K562 (cell line): ENCODE measurements at regions not wholly inside any gene's neighbourhood (a gene's known extent, or its start where the extent isn't known, plus 50 kb on each side); places are given as distances from the start of the nearest gene placed in this dataset.
"Not testable (repeated sequence)": the region's sequence is repeated elsewhere in the genome, so short reads cannot be mapped to it uniquely, and the experiment has no call there.

Source experiments
- ATAC-seq: fragments of 200-7000 bp; cut with Tn5 transposase; 3 replicates; pipeline ENCODE4 v1.9.1; 2020; ENCODE audit warnings: moderate library complexity
- BruUV-seq: library from RNA; stranded (reverse); fragments of 400-500 nt; replicated peaks from 2 replicates; lab custom pipeline; 2021; lab: Mats Ljungman, UMichigan
- CTCF ChIA-PET: fragments of 300-600 bp; formaldehyde crosslinking; extraction: SDS; loops from one replicate; lab custom pipeline; 2021; ENCODE audit warnings: low intra/inter-chr PET ratio; lab: Yijun Ruan, JAX
- POLR2A ChIA-PET: fragments of 300-600, 350-650 bp; sonication (Branson Sonifier 250); formaldehyde crosslinking; extraction: SDS; loops from one replicate; lab custom pipeline; 2021; ENCODE audit warnings: antibody characterized with exemption, inconsistent platforms; lab: Yijun Ruan, JAX
- DNase-seq, 4 experiments: peaks; one replicate each; pipeline versions ENCODE4 v3.0.0 to v3.0.0-alpha.2; 2011 to 2018; ENCODE audit warnings: low spot score in 3 of 4, mixed read lengths in 3 of 4; ENCODE audit errors: extremely low read depth in 1 of 4
- FAIRE-seq: peaks from 2 replicates; lab custom pipeline; 2011; peaks lifted over from hg19 to GRCh38; lab: Jason Lieb, UNC
- H2AFZ ChIP-seq: 2 replicates; pipeline ENCODE4 v1.6.0; 2011; ENCODE audit warnings: low read depth, low read length, control low read depth, inconsistent platforms
- H3K27ac ChIP-seq: fragments of 200-600 bp; 3 replicates; pipeline ENCODE4 v1.8.0; 2011; ENCODE audit warnings: low read depth, mild to moderate bottlenecking, control low read depth, inconsistent platforms, low read length, moderate library complexity, mixed read lengths; ENCODE audit errors: extremely low read depth
- H3K27me3 ChIP-seq, 2 experiments: fragments of 300-600 bp in 1 of 2; 2 replicates in 1 of 2; 3 replicates in 1 of 2; pipeline versions ENCODE4 v1.6.0 to v1.8.0; 2011; ENCODE audit warnings: inconsistent platforms in 2 of 2, low read length in 2 of 2, mild to moderate bottlenecking in 1 of 2, mixed read lengths in 1 of 2, moderate library complexity in 1 of 2; ENCODE audit not compliant: control insufficient read depth in 2 of 2, insufficient read depth in 2 of 2
- H3K36me3 ChIP-seq: fragments of 300-600 bp; 3 replicates; pipeline ENCODE4 v1.8.0; 2011; ENCODE audit warnings: mild to moderate bottlenecking, low read length, inconsistent platforms; ENCODE audit not compliant: control insufficient read depth, insufficient read depth
- H3K4me1 ChIP-seq, 2 experiments: fragments of 200-600 bp in 1 of 2; replicated peaks in 1 of 2; 2 replicates in 1 of 2; 3 replicates in 1 of 2; pipeline versions ENCODE4 v1.5.1 to v1.8.0; 2011; ENCODE audit warnings: inconsistent platforms in 2 of 2, low read length in 2 of 2, mild to moderate bottlenecking in 1 of 2, mixed read lengths in 1 of 2, moderate library complexity in 1 of 2; ENCODE audit not compliant: control insufficient read depth in 2 of 2, insufficient read depth in 2 of 2
- H3K4me2 ChIP-seq: 2 replicates; pipeline ENCODE4 v1.6.1; 2011; ENCODE audit warnings: low read length, control low read depth, inconsistent platforms, mixed read lengths; ENCODE audit not compliant: insufficient read depth
- H3K4me3 ChIP-seq: fragments of 200-600 bp; sonication (generic), shearing (Covaris generic); 2 replicates; pipeline ENCODE4 v1.5.1; 2016; ENCODE audit warnings: control low read depth, inconsistent platforms
- H3K79me2 ChIP-seq: fragments of 200-600 bp; 3 replicates; pipeline ENCODE4 v1.8.0; 2011; ENCODE audit warnings: low read length, inconsistent platforms; ENCODE audit not compliant: control insufficient read depth, insufficient read depth
- H3K9ac ChIP-seq, 2 experiments: 2 replicates each; pipeline versions ENCODE4 v1.6.0 to v1.6.1; 2011; ENCODE audit warnings: low read depth in 2 of 2, low read length in 2 of 2, control low read depth in 1 of 2, inconsistent platforms in 1 of 2, mild to moderate bottlenecking in 1 of 2, mixed read lengths in 1 of 2; ENCODE audit not compliant: insufficient read depth in 1 of 2
- H3K9me1 ChIP-seq: one replicate; pipeline ENCODE4 v1.6.0; 2011; ENCODE audit warnings: inconsistent platforms, mild to moderate bottlenecking, low read length, moderate library complexity; ENCODE audit not compliant: control insufficient read depth, insufficient read depth
- H3K9me3 ChIP-seq: replicated peaks from 2 replicates; pipeline ENCODE4 v1.5.1; 2011; ENCODE audit warnings: low read depth, low read length, inconsistent platforms; ENCODE audit not compliant: control insufficient read depth, insufficient read depth
- H4K20me1 ChIP-seq: replicated peaks from 2 replicates; pipeline ENCODE4 v1.6.1; 2011; ENCODE audit warnings: low read length, inconsistent platforms, mixed read lengths; ENCODE audit not compliant: control insufficient read depth, insufficient read depth
- CHD2 ChIP-seq: IDR thresholded peaks from 2 replicates; pipeline ENCODE4 v1.6.1; 2011; ENCODE audit warnings: low read depth, low read length
- DNMT1 ChIP-seq: fragments of 450-650 bp; IDR thresholded peaks from 2 replicates; pipeline ENCODE4 v1.6.1; 2016; ENCODE audit warnings: antibody characterized with exemption, mild to moderate bottlenecking
- NFE2L1 ChIP-seq: fragments of 450-650 bp; IDR thresholded peaks from 2 replicates; pipeline ENCODE4 v1.6.1; 2016; ENCODE audit warnings: missing genetic modification characterization, low read depth, mild to moderate bottlenecking, missing compliant biosample characterization, moderate library complexity, borderline replicate concordance
- ZNF57 ChIP-seq: fragments of 450-650 bp; formaldehyde crosslinking; IDR thresholded peaks from 2 replicates; pipeline ENCODE4 v1.4.0; 2020; ENCODE audit warnings: mild to moderate bottlenecking, moderate library complexity
- ZNF780A ChIP-seq: fragments of 250-450 bp; sonication (Bioruptor Pico); IDR thresholded peaks from 2 replicates; pipeline ENCODE4 v1.5.0; 2021; ENCODE audit warnings: mild to moderate bottlenecking
- WGBS: fragments of 100-300 bp; shearing (Covaris generic); methylation state at CpG from one replicate; pipeline ENCODE4 v1.1.6; 2016; ENCODE audit warnings: low coverage, mixed read lengths; ENCODE audit not compliant: insufficient coverage; ENCODE audit errors: missing lambda C conversion rate; 5-methylcytosine and 5-hydroxymethylcytosine counted together
- in situ Hi-C: fragments of 300-500 bp; cut with MboI; formaldehyde crosslinking; loops from 4 replicates; pipeline ENCODE4 v1.15.0; 2018; ENCODE audit warnings: inconsistent platforms, mixed read lengths
- intact Hi-C: fragments of 100-400 bp; cut with micrococcal nuclease; formaldehyde crosslinking; loops from 2 replicates; pipeline ENCODE4 v1.14.2; 2022
- TF ChIP-seq, protein P1 (sequence below): fragments of 250-450 bp; sonication (Bioruptor Pico); IDR thresholded peaks from 2 replicates; pipeline ENCODE4 v1.8.0; 2022; ENCODE audit warnings: moderate library complexity, mild to moderate bottlenecking, inconsistent platforms
- TF ChIP-seq, protein P2 (sequence below): fragments of 250-450 bp; sonication (Bioruptor Pico); IDR thresholded peaks from 2 replicates; pipeline ENCODE4 v1.5.0; 2020; ENCODE audit warnings: mild to moderate bottlenecking
- TF ChIP-seq, protein P3 (sequence below): fragments of 450-650 bp; IDR thresholded peaks from 2 replicates; pipeline ENCODE4 v1.6.1; 2016; ENCODE audit warnings: low read depth, mild to moderate bottlenecking, moderate library complexity

DNA sequence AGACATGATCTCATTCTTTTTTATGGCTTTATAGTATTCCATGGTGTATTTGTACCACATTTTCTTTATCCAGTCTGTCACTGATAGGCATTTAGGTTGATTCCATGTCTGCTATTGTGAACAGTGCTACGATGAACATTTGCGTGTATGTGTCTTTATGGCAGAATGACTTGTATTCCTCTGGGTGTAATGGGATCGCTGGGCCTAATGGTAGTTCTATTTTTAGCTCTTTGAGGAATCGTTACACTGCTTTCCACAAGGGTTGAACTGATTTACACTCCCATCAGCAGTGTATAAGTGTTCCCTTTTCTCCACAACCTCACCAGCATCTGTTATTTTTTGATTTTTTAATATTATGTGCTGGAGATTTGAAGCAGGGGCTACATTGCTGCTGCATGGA lies 102.8 kb upstream of the PMEPA1 start:
- H3K9me3 ChIP-seq, CTCF ChIA-PET, H3K36me3 ChIP-seq, H2AFZ ChIP-seq, intact Hi-C loops, H3K4me3 ChIP-seq, BruUV-seq, H3K79me2 ChIP-seq, in situ Hi-C loops, POLR2A ChIA-PET, H3K27ac ChIP-seq, ATAC-seq, H3K9ac ChIP-seq, H3K4me1 ChIP-seq, FAIRE-seq, H3K4me2 ChIP-seq, H3K9me1 ChIP-seq, DNase-seq, H4K20me1 ChIP-seq: not testable (repeated sequence)
- H3K27me3 ChIP-seq, result peaks cover 2 to 35% of the 10 kb centered on the region in 2 experiments; a peak in 3 of 5 replicates
- WGBS, result 0% methylated on average over 4 of the region's 4 CpGs

DNA sequence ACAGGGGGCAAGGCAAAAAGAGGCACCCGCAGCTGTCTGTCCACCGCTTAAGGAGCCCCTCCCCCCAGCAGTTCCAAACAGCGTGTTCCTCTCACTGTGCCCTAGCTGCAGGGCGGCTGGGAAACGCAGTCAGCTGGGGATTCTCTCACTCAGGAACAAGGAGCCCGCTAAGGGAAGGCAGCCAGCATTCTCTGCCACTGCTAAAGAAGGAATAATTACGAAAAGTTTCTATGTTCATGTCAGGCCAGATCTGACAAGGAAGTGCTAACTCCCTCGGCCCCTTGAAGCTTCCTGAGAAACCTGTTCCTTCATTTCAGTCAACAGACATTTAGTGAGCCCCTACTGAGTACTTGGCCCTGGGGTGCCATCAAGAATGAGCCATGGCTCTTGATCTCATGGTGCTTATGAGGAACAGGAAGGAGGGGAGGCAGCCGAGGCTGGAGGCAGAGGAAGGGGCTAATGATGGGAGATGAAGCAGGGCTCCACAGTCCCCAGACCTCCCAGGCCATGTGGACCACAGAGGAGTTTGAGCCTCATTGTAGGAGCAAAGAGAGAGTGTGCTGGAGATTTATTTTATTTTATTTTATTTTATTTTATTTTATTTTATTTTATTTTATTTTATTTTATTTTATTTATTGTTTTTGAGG lies 101.7 kb upstream of the PMEPA1 start:
- H3K36me3 ChIP-seq, result no peaks in the 10 kb centered on the region
- H3K27ac ChIP-seq, result no peak overlapping the region
- no peaks in the 10 kb centered on the region for H3K9me3 ChIP-seq
- H3K4me1 ChIP-seq, result no peaks in the 10 kb centered on the region
- ChIA-PET POLR2A (no interaction called here), CTCF (no interaction called here)
- intact Hi-C loops, result no loop called here
- no peak overlapping the region for H3K4me3 ChIP-seq
- no peaks in the 10 kb centered on the region for H3K79me2 ChIP-seq
- no peak overlapping the region for H3K9ac ChIP-seq
- H2AFZ ChIP-seq, result no peak overlapping the region
- ATAC-seq (no peak), FAIRE-seq (no peak), DNase-seq (no peak)
- H4K20me1 ChIP-seq, result no peaks in the 10 kb centered on the region; the same call in none of the 2 replicates
- WGBS, result 0% methylated on average over 8 of the region's 9 CpGs
- BruUV-seq, result no TSS peak
- TF ChIP-seq, protein P1, sequence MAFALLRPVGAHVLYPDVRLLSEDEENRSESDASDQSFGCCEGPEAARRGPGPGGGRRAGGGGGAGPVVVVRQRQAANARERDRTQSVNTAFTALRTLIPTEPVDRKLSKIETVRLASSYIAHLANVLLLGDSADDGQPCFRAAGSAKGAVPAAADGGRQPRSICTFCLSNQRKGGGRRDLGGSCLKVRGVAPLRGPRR (CRISPR knock-in tag), result no peak
- no peak for TF ChIP-seq NFE2L1 (tag)
- TF ChIP-seq, protein P2, sequence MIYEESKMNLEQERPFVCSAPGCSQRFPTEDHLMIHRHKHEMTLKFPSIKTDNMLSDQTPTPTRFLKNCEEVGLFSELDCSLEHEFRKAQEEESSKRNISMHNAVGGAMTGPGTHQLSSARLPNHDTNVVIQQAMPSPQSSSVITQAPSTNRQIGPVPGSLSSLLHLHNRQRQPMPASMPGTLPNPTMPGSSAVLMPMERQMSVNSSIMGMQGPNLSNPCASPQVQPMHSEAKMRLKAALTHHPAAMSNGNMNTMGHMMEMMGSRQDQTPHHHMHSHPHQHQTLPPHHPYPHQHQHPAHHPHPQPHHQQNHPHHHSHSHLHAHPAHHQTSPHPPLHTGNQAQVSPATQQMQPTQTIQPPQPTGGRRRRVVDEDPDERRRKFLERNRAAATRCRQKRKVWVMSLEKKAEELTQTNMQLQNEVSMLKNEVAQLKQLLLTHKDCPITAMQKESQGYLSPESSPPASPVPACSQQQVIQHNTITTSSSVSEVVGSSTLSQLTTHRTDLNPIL (CRISPR knock-in tag), result no peak
- TF ChIP-seq, protein P3, sequence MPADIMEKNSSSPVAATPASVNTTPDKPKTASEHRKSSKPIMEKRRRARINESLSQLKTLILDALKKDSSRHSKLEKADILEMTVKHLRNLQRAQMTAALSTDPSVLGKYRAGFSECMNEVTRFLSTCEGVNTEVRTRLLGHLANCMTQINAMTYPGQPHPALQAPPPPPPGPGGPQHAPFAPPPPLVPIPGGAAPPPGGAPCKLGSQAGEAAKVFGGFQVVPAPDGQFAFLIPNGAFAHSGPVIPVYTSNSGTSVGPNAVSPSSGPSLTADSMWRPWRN, result no peak
- no peak for TF ChIP-seq ZNF57 (CRISPR knock-in tag)
- TF ChIP-seq ZNF780A (CRISPR knock-in tag), result no peak
- TF ChIP-seq DNMT1, result no peak
- no peak for TF ChIP-seq CHD2
- in situ Hi-C loops, result no loop called here
- no peaks in the 10 kb centered on the region for H3K9me1 ChIP-seq
- peaks cover 2 to 37% of the 10 kb centered on the region in 2 experiments; a peak in 3 of 5 replicates for H3K27me3 ChIP-seq
- H3K4me2 ChIP-seq, result no peak overlapping the region
